ENCODE measurements at regions not wholly inside any gene's neighbourhood (a gene's known extent, or its start where the extent isn't known, plus 50 kb on each side); places are given as distances from the start of the nearest gene placed in this dataset.
"Not testable (repeated sequence)": the region's sequence is repeated elsewhere in the genome, so short reads cannot be mapped to it uniquely, and the experiment has no call there.

DNA sequence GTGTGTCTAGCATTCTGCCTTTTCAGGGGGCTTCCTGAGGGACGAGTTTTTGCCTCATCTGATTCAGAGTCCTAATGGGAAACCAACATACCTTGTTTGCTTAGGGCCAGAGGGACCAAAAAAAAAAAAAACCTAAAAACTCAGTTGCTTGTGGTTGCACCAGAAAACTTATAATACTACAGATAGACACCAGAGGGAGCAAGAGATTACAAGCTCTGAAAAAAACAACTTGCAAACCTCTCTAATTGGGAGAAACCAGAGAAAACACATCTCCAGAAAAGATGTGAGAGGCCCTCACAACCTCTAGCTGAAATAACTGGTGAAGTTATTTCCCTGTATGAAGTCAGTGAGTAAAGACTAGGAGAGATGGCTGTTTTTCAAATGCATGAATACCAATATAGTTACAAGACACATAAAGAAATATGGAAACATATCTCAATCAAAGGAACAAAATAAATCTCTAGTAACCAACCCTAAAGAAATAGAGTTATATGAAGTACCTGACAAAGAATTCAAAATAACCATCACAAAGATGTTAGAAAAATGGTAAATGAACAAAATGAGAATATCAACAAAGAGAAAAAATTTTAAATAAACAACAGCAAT, 233.7 kb upstream of the NFIA start:
- 14% methylated on average over 1 of the region's 1 CpG for whole genome bisulfite sequencing
- Histone ChIP-seq H3K4me3 (ENCODE audit: low read depth, low read length) (no peak overlapping the region), H3K27ac (ENCODE audit: low read depth) (no peak overlapping the region), H3K4me1 (ENCODE audit: insufficient read depth) (no peaks in the 10 kb centered on the region), H3K36me3 (ENCODE audit: insufficient read depth) (no peaks in the 10 kb centered on the region)
- DNase-seq (ENCODE audit: extremely low spot score), result no peak

DNA sequence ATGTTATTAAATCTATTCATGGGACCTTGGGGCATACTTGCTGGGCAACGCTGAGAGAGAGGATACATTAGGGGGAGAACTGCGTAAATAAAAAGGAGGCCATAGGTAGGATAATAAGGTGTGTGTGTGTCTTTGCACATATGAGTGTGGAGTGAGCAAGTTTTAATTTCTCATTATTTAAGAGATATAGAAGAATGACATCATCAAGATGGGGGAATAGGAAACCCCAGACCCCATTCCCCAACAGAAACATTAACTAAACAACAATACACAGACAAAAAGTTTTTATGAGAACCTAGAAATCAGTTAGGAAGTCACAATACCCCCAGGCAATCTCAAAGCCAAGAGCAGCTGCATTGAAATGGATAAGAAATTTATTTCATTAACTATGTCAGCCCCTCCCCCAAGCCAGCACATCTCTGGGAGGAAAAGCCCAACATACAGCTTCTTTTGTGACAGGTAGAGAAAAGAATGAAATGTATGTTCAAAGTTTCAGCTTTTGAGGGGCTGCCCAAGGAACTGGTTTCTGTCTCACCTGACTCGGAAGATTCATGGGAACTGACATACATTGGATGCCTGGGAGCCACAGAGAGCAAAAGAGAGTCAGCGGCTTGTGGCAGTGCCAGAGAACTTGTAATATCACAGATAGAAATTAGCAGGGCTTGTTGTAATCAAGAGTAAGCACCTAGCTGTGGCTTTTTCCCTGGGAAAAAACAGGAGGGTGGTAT, 234.3 kb upstream of the NFIA start:
- H3K4me1 ChIP-seq (ENCODE audit: insufficient read depth), result no peaks in the 10 kb centered on the region
- WGBS, result 89% methylated on average over 4 of the region's 4 CpGs
- H3K4me3 ChIP-seq (ENCODE audit: low read depth, low read length), result no peak overlapping the region
- H3K36me3 ChIP-seq (ENCODE audit: insufficient read depth), result no peaks in the 10 kb centered on the region
- no peak overlapping the region for H3K27ac ChIP-seq (ENCODE audit: low read depth)
- DNase-seq (ENCODE audit: extremely low spot score), result no peak

DNA sequence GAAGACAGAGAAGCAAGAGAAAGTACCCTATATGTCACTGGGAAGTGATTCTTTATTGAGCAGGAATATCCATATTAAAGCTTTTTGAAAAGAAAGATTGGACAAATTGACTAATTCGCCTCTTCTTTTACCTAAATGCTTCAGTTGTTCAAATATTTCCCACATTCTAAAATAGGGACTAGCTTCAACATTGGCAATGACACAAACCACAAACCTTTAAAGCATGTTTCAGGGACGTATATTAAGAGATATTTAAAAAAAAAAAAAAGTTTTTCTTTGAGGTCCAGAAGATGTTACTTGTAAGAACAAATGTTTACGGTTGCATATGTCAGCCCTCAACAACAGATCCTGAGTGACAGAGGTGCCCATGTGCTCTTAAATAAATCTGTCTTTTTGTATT, 235.0 kb upstream of the NFIA start:
- Histone ChIP-seq H3K4me1 (ENCODE audit: insufficient read depth) (no peaks in the 10 kb centered on the region), H3K27ac (ENCODE audit: low read depth) (no peak overlapping the region), H3K4me3 (ENCODE audit: low read depth, low read length) (no peak overlapping the region), H3K36me3 (ENCODE audit: insufficient read depth) (no peaks in the 10 kb centered on the region)
- no peak for DNase-seq (ENCODE audit: extremely low spot score)
- WGBS, result 79% methylated on average over 3 of the region's 3 CpGs

DNA sequence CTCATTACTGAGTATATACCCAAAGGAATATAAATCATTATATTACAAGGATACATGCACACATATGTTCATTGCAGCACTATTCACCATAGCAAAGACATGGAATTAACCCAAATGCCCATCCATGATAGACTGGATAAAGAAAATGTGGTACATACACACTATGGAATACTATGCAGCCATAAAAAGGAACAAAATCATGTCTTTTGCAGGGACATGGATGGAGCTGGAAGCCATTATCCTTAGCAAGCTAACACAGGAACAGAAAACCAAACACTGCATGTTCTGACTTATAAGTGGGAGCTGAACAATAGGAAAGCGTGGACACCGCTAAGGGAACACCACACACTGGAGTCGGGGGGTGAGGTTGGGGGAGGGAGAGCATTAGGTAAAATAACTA, 236.7 kb upstream of the NFIA start:
- H3K4me1 ChIP-seq (ENCODE audit: insufficient read depth); H3K4me3 ChIP-seq (ENCODE audit: low read depth, low read length); H3K27ac ChIP-seq (ENCODE audit: low read depth); H3K36me3 ChIP-seq (ENCODE audit: insufficient read depth); DNase-seq (ENCODE audit: extremely low spot score): not testable (repeated sequence)
- WGBS, result 97% methylated on average over 3 of the region's 3 CpGs

DNA sequence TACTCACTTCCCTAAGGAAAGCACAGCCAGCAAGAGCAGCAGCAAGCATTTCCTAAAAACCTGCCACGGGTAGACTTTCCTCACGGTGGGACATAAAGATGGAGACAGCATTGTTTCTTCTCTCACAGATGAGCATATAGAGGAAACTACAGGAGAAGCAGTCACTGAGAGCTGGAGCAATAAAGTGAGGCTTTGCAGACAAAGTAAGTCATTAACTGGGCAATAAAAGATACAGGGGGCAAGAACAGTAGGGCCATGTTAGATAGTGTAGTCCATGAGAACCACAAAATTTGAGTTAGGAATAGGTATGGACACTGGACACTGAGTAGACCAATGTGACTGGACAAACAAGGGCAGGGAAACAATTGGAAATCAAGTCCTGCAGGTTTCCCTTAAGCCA, 240.1 kb upstream of the NFIA start:
- Histone ChIP-seq H3K4me1 (ENCODE audit: insufficient read depth) (no peaks in the 10 kb centered on the region), H3K27ac (ENCODE audit: low read depth) (no peak overlapping the region), H3K36me3 (ENCODE audit: insufficient read depth) (no peaks in the 10 kb centered on the region), H3K4me3 (ENCODE audit: low read depth, low read length) (no peak overlapping the region)
- DNase-seq (ENCODE audit: extremely low spot score), result no peak
- WGBS, result 84% methylated on average over 2 of the region's 2 CpGs

DNA sequence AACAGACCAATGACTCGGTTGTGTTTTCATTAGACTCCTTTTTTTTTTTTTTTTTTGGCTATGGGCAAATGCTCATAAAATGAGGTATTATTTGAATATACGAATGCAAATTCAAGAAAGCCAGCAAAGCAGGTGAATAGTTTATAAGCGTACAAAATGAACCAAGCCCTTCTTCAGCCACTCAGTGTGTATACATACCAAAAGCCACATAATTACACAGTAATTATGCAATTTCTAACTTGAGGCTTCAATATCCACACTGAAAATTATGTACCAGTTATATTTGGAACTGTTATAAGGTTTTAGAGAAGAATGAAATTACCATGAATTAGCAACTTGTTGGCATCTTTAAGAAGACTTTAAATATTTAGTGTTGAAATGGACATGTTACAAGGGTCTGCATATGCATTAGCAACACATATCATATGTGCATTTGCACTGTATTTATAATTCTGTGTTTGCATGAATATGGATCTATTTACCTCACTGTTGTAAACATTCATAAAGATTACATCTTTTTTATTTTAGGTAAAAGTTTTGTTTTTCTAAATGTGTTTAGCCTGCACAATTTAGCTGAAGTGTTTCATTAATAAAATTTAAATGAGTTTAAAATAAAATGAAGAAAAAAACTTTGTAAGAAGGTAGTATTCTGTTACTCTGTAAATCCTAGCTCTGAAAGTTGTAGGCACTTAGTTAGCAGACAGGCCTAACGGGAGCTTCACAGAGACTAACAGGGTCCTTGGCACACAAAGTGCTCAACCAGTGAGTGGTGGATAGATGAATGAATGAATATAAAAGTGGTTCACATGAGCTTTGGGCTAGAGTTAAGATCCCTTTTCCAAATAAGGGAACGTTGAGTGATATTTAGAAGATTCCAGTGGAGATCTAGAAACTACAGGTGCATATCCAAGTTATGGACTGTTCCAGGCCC, 241.0 kb upstream of the NFIA start:
- H3K4me3 ChIP-seq (ENCODE audit: low read depth, low read length), result no peak overlapping the region
- DNase-seq (ENCODE audit: extremely low spot score), result no peak
- no peaks in the 10 kb centered on the region for H3K36me3 ChIP-seq (ENCODE audit: insufficient read depth)
- H3K27ac ChIP-seq (ENCODE audit: low read depth), result no peak overlapping the region
- H3K4me1 ChIP-seq (ENCODE audit: insufficient read depth), result no peaks in the 10 kb centered on the region
- 79% methylated on average over 5 of the region's 5 CpGs for WGBS

DNA sequence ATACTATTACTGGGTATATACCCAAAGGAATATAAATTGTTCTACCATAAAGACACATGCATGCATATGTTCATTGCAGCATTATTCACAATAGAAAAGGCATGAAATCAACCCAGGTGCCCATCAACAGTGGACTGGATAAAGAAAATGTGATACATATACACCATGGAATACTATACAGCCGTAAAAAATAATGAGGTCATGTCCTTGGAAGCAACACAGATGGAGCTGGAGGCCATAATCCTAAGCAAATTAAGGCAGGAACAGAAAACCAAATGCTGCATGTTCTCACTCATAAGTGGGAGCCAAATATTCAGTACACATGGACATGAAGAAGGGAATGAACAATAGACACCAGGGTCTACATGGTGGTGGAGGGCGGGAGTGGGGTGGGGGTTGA, 241.9 kb upstream of the NFIA start:
- not testable (repeated sequence) for H3K4me1 ChIP-seq (ENCODE audit: insufficient read depth); H3K27ac ChIP-seq (ENCODE audit: low read depth); H3K4me3 ChIP-seq (ENCODE audit: low read depth, low read length); H3K36me3 ChIP-seq (ENCODE audit: insufficient read depth); DNase-seq (ENCODE audit: extremely low spot score)
- WGBS, result 98% methylated on average over 2 of the region's 2 CpGs

DNA sequence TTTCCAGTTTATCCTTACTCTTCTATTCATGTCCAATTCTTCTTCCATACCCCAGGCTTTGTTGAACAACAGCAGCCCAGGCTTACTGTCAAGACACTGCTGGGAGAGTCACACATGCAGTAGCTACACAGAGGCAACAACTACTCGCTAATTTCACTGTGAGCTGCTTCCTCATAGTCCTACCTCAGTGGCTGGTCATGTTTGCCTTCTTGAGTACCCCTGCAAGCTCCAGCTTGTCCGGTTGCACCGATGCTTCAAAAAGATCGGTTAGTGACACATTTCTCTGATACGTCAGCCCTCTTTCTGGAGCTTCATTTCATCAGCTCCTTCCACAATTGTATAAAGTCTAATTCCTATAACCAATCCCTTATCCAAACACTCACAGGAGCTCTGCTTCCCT, 246.7 kb upstream of the NFIA start:
- no peak overlapping the region for H3K4me3 ChIP-seq (ENCODE audit: low read depth, low read length)
- no peaks in the 10 kb centered on the region for H3K36me3 ChIP-seq (ENCODE audit: insufficient read depth)
- H3K27ac ChIP-seq (ENCODE audit: low read depth), result no peak overlapping the region
- DNase-seq (ENCODE audit: extremely low spot score), result no peak
- H3K4me1 ChIP-seq (ENCODE audit: insufficient read depth), result no peaks in the 10 kb centered on the region
- 86% methylated on average over 5 of the region's 5 CpGs for WGBS

DNA sequence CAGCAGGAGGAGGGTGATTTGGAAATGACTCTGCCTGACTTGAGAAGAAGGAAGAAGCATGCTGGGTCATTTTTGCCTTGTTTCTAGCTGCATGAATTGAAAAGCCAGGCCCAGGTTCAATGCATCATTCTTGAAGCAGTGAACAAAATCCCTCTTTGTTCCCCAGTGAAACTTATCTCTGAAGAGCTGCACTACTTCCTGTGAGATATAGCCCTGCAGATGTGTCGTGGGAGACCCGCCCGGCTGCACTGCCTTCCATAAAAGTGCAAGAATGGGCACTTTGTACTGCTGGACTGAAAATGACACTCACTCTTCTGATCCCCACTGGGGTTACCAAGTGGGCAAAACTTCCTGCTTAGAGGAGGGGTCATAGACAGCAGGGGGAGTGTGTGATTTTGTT, 249.2 kb upstream of the NFIA start:
- Histone ChIP-seq H3K4me3 (ENCODE audit: low read depth, low read length) (no peak overlapping the region), H3K36me3 (ENCODE audit: insufficient read depth) (no peaks in the 10 kb centered on the region), H3K27ac (ENCODE audit: low read depth) (no peak overlapping the region), H3K4me1 (ENCODE audit: insufficient read depth) (no peaks in the 10 kb centered on the region)
- 46% methylated on average over 3 of the region's 3 CpGs for WGBS
- DNase-seq (ENCODE audit: extremely low spot score), result no peak

DNA sequence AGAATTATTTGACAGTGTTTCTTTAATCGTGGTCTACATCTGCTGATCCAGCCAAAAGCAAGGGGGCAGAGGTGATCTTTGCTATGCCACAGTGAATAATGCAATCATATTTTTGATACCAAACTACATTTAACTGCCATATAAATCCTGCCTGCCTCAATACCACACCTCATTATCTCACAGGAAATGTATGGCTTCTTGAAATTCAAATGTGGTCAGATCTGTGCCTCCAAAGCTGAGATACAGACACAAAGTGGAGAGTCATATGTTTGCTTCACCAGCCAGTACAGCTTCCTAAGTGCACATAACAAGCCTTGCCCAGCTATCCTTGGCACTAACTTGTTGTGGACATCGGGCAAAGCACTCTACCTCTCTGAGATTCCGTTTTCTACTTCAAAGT, 250.0 kb upstream of the NFIA start:
- no peak overlapping the region for H3K4me3 ChIP-seq (ENCODE audit: low read depth, low read length)
- DNase-seq (ENCODE audit: extremely low spot score), result no peak
- no peak overlapping the region for H3K27ac ChIP-seq (ENCODE audit: low read depth)
- H3K4me1 ChIP-seq (ENCODE audit: insufficient read depth), result no peaks in the 10 kb centered on the region
- H3K36me3 ChIP-seq (ENCODE audit: insufficient read depth), result no peaks in the 10 kb centered on the region
- WGBS, result 71% methylated on average over 3 of the region's 3 CpGs

DNA sequence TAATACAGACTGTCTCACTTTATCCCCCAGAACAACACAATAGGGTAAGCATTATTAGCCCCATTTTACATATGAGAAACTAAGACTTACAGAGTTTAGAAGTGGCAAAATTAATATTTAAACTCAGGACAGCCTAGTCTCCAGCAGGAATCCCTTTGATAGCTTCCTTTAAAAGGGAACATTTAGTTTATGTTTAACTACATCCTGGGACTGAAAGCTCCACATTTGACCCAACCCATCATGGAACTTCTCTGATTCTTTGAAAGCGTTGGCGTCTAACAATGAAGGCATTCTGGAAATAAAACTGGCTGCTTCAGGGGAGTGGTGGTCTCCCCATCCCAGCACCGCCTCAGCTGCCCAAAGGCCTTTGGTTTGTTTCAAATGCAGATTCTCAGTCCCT, 250.6 kb upstream of the NFIA start:
- no peak overlapping the region for H3K4me3 ChIP-seq (ENCODE audit: low read depth, low read length)
- H3K27ac ChIP-seq (ENCODE audit: low read depth), result no peak overlapping the region
- no peaks in the 10 kb centered on the region for H3K4me1 ChIP-seq (ENCODE audit: insufficient read depth)
- WGBS, result 93% methylated on average over 3 of the region's 3 CpGs
- DNase-seq (ENCODE audit: extremely low spot score), result no peak
- no peaks in the 10 kb centered on the region for H3K36me3 ChIP-seq (ENCODE audit: insufficient read depth)

DNA sequence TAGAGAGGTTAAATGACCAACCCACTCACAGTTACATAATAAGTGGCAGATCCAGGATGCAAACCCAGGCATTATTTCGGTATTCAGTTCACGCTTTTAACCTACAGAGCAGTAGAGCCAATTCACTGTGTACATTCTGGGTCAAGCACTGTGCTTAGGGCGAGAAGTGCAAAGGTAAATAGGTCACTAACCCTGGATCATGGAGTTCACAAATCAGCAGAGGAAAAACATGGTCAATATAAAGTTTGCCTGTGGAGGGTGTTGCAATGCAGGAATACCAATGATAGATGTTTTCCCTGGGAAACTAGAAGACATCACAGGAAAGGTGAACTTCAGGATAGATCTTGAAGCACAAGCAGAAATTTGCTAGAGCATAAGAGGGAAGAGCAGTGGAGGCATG, 253.4 kb upstream of the NFIA start:
- WGBS, result 97% methylated on average over 3 of the region's 3 CpGs
- no peak for DNase-seq (ENCODE audit: extremely low spot score)
- Histone ChIP-seq H3K27ac (ENCODE audit: low read depth) (no peak overlapping the region), H3K4me3 (ENCODE audit: low read depth, low read length) (no peak overlapping the region), H3K4me1 (ENCODE audit: insufficient read depth) (no peaks in the 10 kb centered on the region), H3K36me3 (ENCODE audit: insufficient read depth) (no peaks in the 10 kb centered on the region)

DNA sequence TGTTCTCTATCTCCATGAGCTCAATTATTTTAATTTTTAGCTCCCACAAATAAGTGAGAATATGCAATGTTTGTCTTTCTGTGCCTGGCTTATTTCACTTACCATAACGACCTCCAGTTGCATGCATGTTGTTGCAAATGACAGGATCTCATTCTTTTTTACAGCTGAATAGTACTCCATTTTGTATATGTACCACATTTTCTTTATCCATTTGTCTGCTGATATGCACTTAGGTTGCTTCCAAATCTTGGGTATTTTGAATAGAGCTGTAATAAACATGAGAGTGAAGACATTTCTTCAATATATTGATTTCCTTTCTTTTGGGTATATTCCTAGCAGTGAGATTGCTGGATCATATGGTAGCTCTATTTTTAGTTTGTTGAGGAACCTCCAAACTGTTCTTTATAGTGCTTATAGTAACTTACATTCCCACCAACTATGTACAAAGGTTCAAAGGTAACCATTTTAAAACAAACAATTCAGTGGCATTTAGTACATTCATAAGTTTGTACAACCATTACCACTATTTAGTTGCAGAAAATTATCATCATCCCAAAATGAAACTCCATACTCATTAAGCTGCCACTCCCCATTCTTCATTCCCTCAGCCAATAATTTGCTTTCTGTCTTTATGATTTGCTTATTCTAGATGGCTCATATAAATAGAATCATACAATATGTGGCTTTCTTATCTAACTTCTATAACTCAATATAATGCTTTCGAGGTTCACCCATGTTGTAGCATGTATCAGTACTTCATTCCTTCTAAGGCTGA, 255.9 kb upstream of the NFIA start:
- Histone ChIP-seq H3K27ac (ENCODE audit: low read depth) (no peak overlapping the region), H3K4me3 (ENCODE audit: low read depth, low read length) (no peak overlapping the region), H3K36me3 (ENCODE audit: insufficient read depth) (no peaks in the 10 kb centered on the region), H3K4me1 (ENCODE audit: insufficient read depth) (no peaks in the 10 kb centered on the region)
- WGBS, result 95% methylated on average over 2 of the region's 2 CpGs
- DNase-seq (ENCODE audit: extremely low spot score), result no peak
